ENCODE measurements at regions not wholly inside any gene's neighbourhood (a gene's known extent, or its start where the extent isn't known, plus 50 kb on each side); places are given as distances from the start of the nearest gene placed in this dataset.

DNA sequence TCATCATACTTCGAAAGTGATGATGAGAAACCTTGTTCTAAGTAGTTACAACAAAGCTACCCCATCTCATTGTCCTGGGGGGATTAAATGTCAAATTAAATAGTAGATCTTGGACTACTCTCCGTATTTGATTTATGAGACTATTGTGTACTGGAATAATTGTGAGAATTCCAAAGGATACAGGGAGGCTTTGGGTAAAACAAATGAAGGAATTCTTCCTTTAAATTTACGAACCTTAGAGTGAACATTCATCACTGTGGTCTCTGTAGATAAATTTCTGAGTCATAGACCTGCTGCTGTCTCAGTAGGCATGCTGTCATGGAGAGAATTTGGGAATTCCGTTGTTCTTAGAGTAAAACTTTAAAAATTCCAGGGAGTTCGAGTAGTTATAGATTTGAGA is 836.2 kb downstream of the DNAH5 start:
- ChIA-PET CTCF (ENCODE audit: partially characterized antibody) (no interaction called here), POLR2A (ENCODE audit: partially characterized antibody) (no interaction called here)
- FAIRE-seq (no peak), DNase-seq (ENCODE audit: low read depth in 1 of 2, low spot score in 2 of 2) (no peak)
- no peaks in the 10 kb centered on the region for H3K79me1 ChIP-seq (ENCODE audit: low read depth, low read length)
- H3K79me2 ChIP-seq (ENCODE audit: control insufficient read depth in 1 of 2, insufficient read depth in 2 of 2, low read length in 2 of 2) = no peaks in the 10 kb centered on the region
- H2BK5ac ChIP-seq (ENCODE audit: low read depth, low read length) = no peak overlapping the region
- no peak overlapping the region for H2BK12ac ChIP-seq (ENCODE audit: low read depth, low read length)
- 94% methylated on average over 5 of the region's 5 CpGs; no CpG with 5 or more reads in 1 of the 2 experiments for WGBS, 2 experiments (ENCODE audit: extremely low coverage in 1 of 2, insufficient coverage in 1 of 2, insufficient read length in 1 of 2, insufficient replicate concordance in 2 of 2, low coverage in 1 of 2, low lambda C conversion rate in 2 of 2, missing lambda C conversion rate in 1 of 2)
- H4K5ac ChIP-seq (ENCODE audit: insufficient read length, low read depth, low read length) = no peak overlapping the region
- H3K56ac ChIP-seq (replicated peaks; ENCODE audit: insufficient read length, low read depth, low read length) = no peak overlapping the region
- no peak overlapping the region for H3K14ac ChIP-seq (ENCODE audit: insufficient read length)
- H2BK15ac ChIP-seq (ENCODE audit: low read length) = no peak overlapping the region
- no peak for TF ChIP-seq BCL11A (IDR thresholded peaks at IDR 0.05; ENCODE audit: low read depth in 2 of 2, low read length in 2 of 2)
- no peak for TF ChIP-seq ZNF274 (IDR thresholded peaks at IDR 0.05; ENCODE audit: borderline replicate concordance, extremely low read depth, low read length)
- H4K20me1 ChIP-seq (replicated peaks in 1 of 2; ENCODE audit: control insufficient read depth in 1 of 2, insufficient read depth in 2 of 2, low read length in 2 of 2) = no peaks in the 10 kb centered on the region
- H2AFZ ChIP-seq (ENCODE audit: low read length) = no peak overlapping the region
- H3K4me3 ChIP-seq (ENCODE audit: extremely low read depth in 1 of 4, insufficient read depth in 2 of 4, low read depth in 3 of 4, low read length in 4 of 4) = no peak overlapping the region
- no peaks in the 10 kb centered on the region for H3K4me1 ChIP-seq (replicated peaks in 1 of 4; ENCODE audit: control insufficient read depth in 3 of 4, insufficient read depth in 4 of 4, low read length in 3 of 4)
- no peaks in the 10 kb centered on the region for H3K36me3 ChIP-seq (ENCODE audit: control insufficient read depth in 2 of 4, insufficient read depth in 4 of 4, low read length in 3 of 4)
- no peak overlapping the region for H3K4me2 ChIP-seq (ENCODE audit: insufficient read depth in 1 of 2, low read depth in 2 of 2, low read length in 2 of 2)
- no peak overlapping the region for H4K91ac ChIP-seq (replicated peaks; ENCODE audit: insufficient read length, low read length)
- H2BK120ac ChIP-seq (replicated peaks; ENCODE audit: low read depth, low read length) = no peak overlapping the region
- no peaks in the 10 kb centered on the region for H3K27me3 ChIP-seq (replicated peaks in 1 of 4; ENCODE audit: control insufficient read depth in 3 of 4, extremely low read depth in 1 of 4, insufficient read depth in 3 of 4, low read length in 3 of 4)
- H3K23ac ChIP-seq (ENCODE audit: insufficient read length) = no peak overlapping the region
- no peak overlapping the region for H2BK20ac ChIP-seq (ENCODE audit: low read length)
- no peak overlapping the region for H3K18ac ChIP-seq (ENCODE audit: extremely low read depth, low read length)
- no peak overlapping the region for H2AK5ac ChIP-seq (ENCODE audit: low read depth, low read length)
- no peaks in the 10 kb centered on the region for H3K23me2 ChIP-seq (ENCODE audit: low read depth, low read length)
- H4K8ac ChIP-seq (ENCODE audit: extremely low read depth, insufficient read depth, low read length) = no peak overlapping the region
- H3K9ac ChIP-seq (replicated peaks in 1 of 4; ENCODE audit: extremely low read depth in 1 of 4, low read depth in 3 of 4, low read length in 3 of 4) = no peak overlapping the region
- no peak overlapping the region for H3K4ac ChIP-seq (replicated peaks; ENCODE audit: insufficient read length, low read depth, low read length)
- H3K27ac ChIP-seq (ENCODE audit: low read depth, low read length) = no peak overlapping the region
- no peaks in the 10 kb centered on the region for H3K9me3 ChIP-seq (ENCODE audit: insufficient read depth in 2 of 2, low read depth in 1 of 2, low read length in 1 of 2)

Data from H1 (cell line).